ENCODE measurements at regions not wholly inside any gene's neighbourhood (a gene's known extent, or its start where the extent isn't known, plus 50 kb on each side); places are given as distances from the start of the nearest gene placed in this dataset.

DNA sequence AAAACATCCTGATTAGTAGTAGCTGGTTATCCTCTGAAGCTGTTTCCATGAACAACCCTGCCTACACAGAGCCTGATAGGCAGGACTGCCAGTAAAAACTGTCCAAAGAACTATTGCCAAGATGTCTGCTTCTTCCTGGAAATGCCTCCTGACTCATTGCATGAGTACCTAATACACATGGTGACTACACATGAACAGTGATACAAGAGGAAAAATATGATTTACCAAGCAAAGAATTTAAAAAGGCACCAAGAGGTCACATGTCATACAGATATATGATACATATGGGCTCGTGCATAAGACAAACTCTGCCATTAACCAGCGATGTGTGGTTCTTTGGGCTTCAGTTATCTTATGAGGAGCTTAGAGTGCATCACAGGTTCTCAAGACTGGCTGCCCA lies 552.3 kb downstream of the SLC16A7 start:
- H3K27me3 ChIP-seq (ENCODE audit: insufficient read depth, poor library complexity, severe bottlenecking): no peaks in the 10 kb centered on the region
- TF ChIP-seq, protein P1, sequence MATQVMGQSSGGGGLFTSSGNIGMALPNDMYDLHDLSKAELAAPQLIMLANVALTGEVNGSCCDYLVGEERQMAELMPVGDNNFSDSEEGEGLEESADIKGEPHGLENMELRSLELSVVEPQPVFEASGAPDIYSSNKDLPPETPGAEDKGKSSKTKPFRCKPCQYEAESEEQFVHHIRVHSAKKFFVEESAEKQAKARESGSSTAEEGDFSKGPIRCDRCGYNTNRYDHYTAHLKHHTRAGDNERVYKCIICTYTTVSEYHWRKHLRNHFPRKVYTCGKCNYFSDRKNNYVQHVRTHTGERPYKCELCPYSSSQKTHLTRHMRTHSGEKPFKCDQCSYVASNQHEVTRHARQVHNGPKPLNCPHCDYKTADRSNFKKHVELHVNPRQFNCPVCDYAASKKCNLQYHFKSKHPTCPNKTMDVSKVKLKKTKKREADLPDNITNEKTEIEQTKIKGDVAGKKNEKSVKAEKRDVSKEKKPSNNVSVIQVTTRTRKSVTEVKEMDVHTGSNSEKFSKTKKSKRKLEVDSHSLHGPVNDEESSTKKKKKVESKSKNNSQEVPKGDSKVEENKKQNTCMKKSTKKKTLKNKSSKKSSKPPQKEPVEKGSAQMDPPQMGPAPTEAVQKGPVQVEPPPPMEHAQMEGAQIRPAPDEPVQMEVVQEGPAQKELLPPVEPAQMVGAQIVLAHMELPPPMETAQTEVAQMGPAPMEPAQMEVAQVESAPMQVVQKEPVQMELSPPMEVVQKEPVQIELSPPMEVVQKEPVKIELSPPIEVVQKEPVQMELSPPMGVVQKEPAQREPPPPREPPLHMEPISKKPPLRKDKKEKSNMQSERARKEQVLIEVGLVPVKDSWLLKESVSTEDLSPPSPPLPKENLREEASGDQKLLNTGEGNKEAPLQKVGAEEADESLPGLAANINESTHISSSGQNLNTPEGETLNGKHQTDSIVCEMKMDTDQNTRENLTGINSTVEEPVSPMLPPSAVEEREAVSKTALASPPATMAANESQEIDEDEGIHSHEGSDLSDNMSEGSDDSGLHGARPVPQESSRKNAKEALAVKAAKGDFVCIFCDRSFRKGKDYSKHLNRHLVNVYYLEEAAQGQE (IDR thresholded peaks at IDR 0.05; ENCODE audit: insufficient replicate concordance, low read depth): no peak
- TF ChIP-seq SPI1 (IDR thresholded peaks at IDR 0.05; ENCODE audit: borderline replicate concordance, low read depth) (no peak), POLR2AphosphoS5 (IDR thresholded peaks at IDR 0.05; ENCODE audit: low read depth) (no peak), GABPA (IDR thresholded peaks at IDR 0.05; ENCODE audit: low read depth) (no peak)
- TF ChIP-seq, protein P2, sequence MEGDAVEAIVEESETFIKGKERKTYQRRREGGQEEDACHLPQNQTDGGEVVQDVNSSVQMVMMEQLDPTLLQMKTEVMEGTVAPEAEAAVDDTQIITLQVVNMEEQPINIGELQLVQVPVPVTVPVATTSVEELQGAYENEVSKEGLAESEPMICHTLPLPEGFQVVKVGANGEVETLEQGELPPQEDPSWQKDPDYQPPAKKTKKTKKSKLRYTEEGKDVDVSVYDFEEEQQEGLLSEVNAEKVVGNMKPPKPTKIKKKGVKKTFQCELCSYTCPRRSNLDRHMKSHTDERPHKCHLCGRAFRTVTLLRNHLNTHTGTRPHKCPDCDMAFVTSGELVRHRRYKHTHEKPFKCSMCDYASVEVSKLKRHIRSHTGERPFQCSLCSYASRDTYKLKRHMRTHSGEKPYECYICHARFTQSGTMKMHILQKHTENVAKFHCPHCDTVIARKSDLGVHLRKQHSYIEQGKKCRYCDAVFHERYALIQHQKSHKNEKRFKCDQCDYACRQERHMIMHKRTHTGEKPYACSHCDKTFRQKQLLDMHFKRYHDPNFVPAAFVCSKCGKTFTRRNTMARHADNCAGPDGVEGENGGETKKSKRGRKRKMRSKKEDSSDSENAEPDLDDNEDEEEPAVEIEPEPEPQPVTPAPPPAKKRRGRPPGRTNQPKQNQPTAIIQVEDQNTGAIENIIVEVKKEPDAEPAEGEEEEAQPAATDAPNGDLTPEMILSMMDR (IDR thresholded peaks at IDR 0.05; ENCODE audit: insufficient read depth, low read length): no peak
- no peak for DNase-seq (ENCODE audit: low read depth in 1 of 2, low spot score in 1 of 2)
- H3K4me3 ChIP-seq (replicated peaks; ENCODE audit: insufficient read depth, low read length): no peak overlapping the region
- no peak overlapping the region for H3K27ac ChIP-seq (replicated peaks)

DNA sequence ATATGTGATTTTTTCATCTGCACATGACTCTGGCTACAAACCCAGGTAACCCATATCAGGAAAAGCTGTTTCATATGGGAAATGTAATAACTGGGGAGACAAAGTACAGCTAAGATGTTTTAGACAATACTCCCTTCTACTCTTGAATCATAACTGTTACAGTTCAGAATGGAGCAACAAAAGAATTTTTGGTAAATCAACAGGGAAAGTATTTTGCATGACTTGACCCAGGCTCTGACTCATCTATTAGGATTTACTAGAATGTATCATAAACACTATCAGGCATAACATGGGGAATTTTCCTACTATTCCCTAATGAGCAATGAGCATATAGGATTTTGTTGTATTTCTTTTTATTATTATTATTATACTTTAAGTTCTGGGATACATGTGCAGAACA lies 553.0 kb downstream of the SLC16A7 start:
- DNase-seq (ENCODE audit: low read depth in 1 of 2, low spot score in 1 of 2): no peak
- no peak overlapping the region for H3K27ac ChIP-seq (replicated peaks)
- no peaks in the 10 kb centered on the region for H3K27me3 ChIP-seq (ENCODE audit: insufficient read depth, poor library complexity, severe bottlenecking)
- no peak overlapping the region for H3K4me3 ChIP-seq (replicated peaks; ENCODE audit: insufficient read depth, low read length)
- TF ChIP-seq, protein P1 (IDR thresholded peaks at IDR 0.05; ENCODE audit: insufficient replicate concordance, low read depth): no peak
- no peak for TF ChIP-seq SPI1 (IDR thresholded peaks at IDR 0.05; ENCODE audit: borderline replicate concordance, low read depth)
- TF ChIP-seq, protein P2 (IDR thresholded peaks at IDR 0.05; ENCODE audit: insufficient read depth, low read length): no peak
- no peak for TF ChIP-seq POLR2AphosphoS5 (IDR thresholded peaks at IDR 0.05; ENCODE audit: low read depth)
- no peak for TF ChIP-seq GABPA (IDR thresholded peaks at IDR 0.05; ENCODE audit: low read depth)

DNA sequence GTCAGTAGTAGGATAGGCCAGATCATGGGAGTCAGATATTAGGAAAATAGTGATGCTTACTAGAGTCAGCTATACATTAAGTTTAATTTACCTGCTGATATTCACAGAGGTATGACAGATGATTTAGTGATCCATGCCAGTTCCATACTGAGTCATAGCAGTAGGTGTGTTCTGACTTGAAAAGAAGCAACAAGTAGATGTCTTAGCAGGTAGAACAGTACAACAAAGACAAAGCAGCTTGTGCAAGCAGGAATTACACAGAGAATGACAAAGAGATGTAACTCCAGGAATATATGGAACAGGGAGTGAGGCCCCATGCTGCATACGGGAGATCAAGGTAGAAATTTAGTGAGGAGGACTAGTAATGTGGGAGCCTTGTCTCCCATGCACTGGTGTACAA lies 556.9 kb downstream of the SLC16A7 start:
- H3K27ac ChIP-seq (replicated peaks): no peak overlapping the region
- no peak for TF ChIP-seq GABPA (IDR thresholded peaks at IDR 0.05; ENCODE audit: low read depth)
- TF ChIP-seq, protein P2 (IDR thresholded peaks at IDR 0.05; ENCODE audit: insufficient read depth, low read length): no peak
- TF ChIP-seq SPI1 (IDR thresholded peaks at IDR 0.05; ENCODE audit: borderline replicate concordance, low read depth): no peak
- TF ChIP-seq, protein P1 (IDR thresholded peaks at IDR 0.05; ENCODE audit: insufficient replicate concordance, low read depth): no peak
- no peak for TF ChIP-seq POLR2AphosphoS5 (IDR thresholded peaks at IDR 0.05; ENCODE audit: low read depth)

More for the DNA sequence above, 556.9 kb downstream of the SLC16A7 start:
- Histone ChIP-seq H3K4me3 (replicated peaks; ENCODE audit: insufficient read depth, low read length) (no peak overlapping the region), H3K27me3 (ENCODE audit: insufficient read depth, poor library complexity, severe bottlenecking) (no peaks in the 10 kb centered on the region)
- no peak for DNase-seq (ENCODE audit: low read depth in 1 of 2, low spot score in 1 of 2)
